HG03442 (cell line): ENCODE measurements at regions not wholly inside any gene's neighbourhood (a gene's known extent, or its start where the extent isn't known, plus 50 kb on each side); places are given as distances from the start of the nearest gene placed in this dataset.
A peak's percentile ranks its signal among the peaks of the same experiment; 100 is the strongest.

Source experiments
- ATAC-seq: cut with Tn5 transposase; IDR thresholded peaks from one replicate; pipeline ENCODE4 v1.9.1; 2021; ENCODE audit warnings: mild to moderate bottlenecking, moderate library complexity; ENCODE audit not compliant: unreplicated experiment

DNA sequence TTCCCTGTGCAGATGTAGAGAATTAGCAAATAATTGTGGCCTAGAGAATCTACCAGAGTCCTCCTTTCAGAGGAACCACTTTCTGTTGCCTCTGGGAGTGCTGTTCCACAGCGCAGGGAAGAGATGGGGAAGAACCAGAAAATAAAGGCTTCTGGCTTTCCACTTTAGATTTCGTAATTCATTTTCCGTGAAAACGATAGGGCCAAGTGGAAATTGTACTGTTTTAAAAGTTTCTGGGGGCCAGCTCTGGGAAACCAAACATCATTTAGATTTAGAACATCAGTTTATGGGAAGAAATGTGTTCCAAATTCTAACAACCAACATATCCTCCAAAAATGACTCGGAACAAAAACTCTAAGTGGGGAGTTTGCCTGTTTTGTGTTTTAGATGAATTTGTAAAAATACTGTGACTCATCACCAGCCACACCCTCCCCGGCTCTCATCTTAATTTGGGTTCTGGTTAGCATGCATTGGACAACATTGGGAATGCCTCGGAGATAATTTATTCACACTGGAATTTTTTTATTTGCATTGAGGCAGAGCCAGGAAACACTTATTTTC lies 65.2 kb upstream of the LNX1 start:
- ATAC-seq, result no peak

DNA sequence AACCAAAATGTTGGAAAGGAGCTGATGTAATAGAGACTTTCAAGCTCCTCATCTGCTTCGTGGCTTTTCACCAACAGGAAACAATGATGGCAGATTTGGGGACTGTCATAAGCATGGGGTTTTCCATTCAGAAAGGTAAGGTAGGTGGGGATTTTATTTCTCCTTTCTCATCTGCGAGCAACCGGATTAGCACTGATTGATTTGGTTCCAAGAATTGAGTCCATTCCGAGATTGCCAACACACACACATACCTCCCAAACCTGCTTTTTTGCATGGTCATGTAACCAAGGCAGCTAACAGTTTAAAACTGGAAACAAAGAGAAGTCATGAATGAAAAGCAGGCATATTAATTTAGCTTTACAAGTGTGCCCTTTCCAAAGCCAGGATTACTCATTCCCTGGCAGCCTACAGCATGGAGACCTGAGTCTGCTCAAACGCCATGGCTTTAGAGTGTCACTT lies 63.0 kb upstream of the LNX1 start:
- no peak for ATAC-seq

DNA sequence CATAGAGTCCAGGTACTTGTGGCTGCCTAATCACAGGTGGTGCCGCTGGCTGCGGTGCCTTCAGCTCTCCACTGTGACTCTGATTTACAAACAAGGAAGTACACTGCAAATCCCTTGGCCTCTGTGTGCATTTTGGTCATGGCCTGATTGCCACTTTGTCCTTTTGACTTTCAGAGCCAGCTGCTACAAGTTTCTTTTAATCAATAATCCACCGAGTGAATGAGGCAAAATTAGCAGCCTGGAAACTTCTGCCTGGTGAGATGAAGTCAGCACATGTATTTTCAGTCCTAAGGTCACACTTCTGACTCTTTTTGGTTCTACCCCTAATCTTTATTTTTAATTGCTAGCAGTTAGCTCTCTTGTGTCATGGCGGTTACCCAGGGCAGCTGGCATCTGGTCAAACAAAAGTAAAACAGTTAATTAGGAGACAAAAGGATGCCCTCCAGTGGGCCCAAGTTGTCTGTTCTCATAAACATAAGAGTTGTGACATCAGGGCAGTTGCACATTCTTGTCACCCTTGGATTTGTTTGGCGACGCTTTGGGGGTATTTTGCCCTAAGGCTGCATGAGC lies 62.3 kb upstream of the LNX1 start:
- peak; percentile 43 for ATAC-seq

DNA sequence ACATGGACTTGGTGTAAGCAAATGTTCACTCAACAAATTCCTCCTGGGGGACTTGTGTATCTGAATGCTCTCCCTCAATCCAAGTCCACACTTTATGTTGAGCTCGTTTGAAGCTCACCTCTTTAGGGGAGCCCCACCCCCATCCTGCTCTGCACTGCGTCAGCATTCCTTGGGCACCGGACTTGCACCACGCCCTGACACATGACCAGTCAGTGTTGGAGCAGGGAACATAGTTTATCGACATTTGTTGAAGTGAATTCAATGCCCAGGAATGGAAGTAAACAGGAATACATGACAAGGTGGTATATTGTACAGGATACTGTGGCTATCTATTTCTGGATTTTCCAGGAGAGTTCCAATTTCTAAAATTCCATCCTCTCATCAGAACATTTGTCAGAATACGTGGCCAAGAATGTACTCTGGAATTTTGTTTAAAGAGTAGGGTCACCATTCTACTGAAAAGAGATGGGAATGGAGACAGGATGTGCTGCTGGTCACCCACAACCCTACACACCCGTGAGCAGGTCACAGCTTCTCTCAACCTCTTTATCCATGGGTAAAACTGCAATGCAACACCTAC lies 60.0 kb upstream of the LNX1 start:
- ATAC-seq, result no peak

DNA sequence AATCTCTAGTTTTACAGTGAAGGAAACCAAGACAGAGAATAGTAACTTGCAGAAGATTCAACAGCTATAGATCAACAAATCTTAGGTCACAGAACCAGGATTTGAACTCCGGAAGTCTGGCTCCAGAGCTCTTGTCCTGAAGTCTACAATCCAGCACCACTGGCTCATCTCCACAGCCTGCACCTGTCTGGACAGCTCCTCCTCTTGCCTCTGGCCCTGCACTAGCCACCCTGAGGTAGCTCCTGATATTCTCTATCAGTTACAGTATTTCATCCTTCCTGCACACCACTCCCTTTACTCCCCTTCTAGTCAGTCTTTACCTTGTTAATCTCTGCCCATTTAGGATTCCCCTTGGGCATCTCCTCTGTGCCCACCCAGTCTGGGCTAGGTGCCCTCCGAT lies 58.1 kb upstream of the LNX1 start:
- no peak for ATAC-seq

GRCh38 chr4:53647547-53647946 lies 56.3 kb upstream of the LNX1 start:
- no peak for ATAC-seq

GRCh38 chr4:53646795-53647194 lies 55.5 kb upstream of the LNX1 start:
- no peak for ATAC-seq

- no peak for ATAC-seq
These were observed 53.8 kb upstream of the LNX1 start for GRCh38 chr4:53645108-53645507.

- ATAC-seq, result no peak
These were observed 53.3 kb upstream of the LNX1 start for GRCh38 chr4:53644607-53645006.
